Astrocyte (in vitro differentiated cells and primary cell): ENCODE measurements at regions not wholly inside any gene's neighbourhood (a gene's known extent, or its start where the extent isn't known, plus 50 kb on each side); places are given as distances from the start of the nearest gene placed in this dataset.

Experiments used
- CTCF ChIP-seq: IDR thresholded peaks from 2 replicates; pipeline ENCODE4 v1.5.1; 2011; ENCODE audit warnings: low read depth, mild to moderate bottlenecking, inconsistent platforms, low read length, moderate library complexity; ENCODE audit not compliant: insufficient read depth
- EZH2 ChIP-seq: IDR thresholded peaks from 2 replicates; pipeline ENCODE4 v1.6.1; 2012; ENCODE audit warnings: mild to moderate bottlenecking, low read length, inconsistent platforms; ENCODE audit not compliant: insufficient read depth

GRCh38 chr14:23712287-23712686 is 76.1 kb downstream of the DHRS2 start:
- TF ChIP-seq CTCF: no peak
- no peak for TF ChIP-seq EZH2
